ENCODE measurements at regions not wholly inside any gene's neighbourhood (a gene's known extent, or its start where the extent isn't known, plus 50 kb on each side); places are given as distances from the start of the nearest gene placed in this dataset.

DNA sequence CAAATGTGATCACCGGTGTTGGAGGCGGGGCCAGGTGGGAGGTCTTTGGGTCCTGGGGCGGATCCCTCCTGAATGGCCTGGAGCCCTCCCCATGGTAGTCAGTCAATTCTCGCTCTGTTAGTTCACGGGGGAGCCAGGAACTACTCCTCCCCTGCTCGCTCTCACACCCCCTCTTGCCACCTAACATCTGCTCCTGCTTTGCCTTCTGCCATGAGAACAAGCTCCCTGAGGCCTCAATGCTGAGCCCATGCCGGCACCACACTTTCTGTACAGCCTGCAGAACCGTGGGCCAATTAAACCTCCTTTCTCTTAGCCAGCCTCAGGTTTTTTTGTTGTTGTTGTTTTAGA lies 135.7 kb downstream of the SHANK2 start:
- H3K9me3 ChIP-seq: no peaks in the 10 kb centered on the region
- TF ChIP-seq POLR2A (IDR thresholded peaks at IDR 0.05): no peak
- TF ChIP-seq, protein P1, sequence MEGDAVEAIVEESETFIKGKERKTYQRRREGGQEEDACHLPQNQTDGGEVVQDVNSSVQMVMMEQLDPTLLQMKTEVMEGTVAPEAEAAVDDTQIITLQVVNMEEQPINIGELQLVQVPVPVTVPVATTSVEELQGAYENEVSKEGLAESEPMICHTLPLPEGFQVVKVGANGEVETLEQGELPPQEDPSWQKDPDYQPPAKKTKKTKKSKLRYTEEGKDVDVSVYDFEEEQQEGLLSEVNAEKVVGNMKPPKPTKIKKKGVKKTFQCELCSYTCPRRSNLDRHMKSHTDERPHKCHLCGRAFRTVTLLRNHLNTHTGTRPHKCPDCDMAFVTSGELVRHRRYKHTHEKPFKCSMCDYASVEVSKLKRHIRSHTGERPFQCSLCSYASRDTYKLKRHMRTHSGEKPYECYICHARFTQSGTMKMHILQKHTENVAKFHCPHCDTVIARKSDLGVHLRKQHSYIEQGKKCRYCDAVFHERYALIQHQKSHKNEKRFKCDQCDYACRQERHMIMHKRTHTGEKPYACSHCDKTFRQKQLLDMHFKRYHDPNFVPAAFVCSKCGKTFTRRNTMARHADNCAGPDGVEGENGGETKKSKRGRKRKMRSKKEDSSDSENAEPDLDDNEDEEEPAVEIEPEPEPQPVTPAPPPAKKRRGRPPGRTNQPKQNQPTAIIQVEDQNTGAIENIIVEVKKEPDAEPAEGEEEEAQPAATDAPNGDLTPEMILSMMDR (IDR thresholded peaks at IDR 0.05): no peak

DNA sequence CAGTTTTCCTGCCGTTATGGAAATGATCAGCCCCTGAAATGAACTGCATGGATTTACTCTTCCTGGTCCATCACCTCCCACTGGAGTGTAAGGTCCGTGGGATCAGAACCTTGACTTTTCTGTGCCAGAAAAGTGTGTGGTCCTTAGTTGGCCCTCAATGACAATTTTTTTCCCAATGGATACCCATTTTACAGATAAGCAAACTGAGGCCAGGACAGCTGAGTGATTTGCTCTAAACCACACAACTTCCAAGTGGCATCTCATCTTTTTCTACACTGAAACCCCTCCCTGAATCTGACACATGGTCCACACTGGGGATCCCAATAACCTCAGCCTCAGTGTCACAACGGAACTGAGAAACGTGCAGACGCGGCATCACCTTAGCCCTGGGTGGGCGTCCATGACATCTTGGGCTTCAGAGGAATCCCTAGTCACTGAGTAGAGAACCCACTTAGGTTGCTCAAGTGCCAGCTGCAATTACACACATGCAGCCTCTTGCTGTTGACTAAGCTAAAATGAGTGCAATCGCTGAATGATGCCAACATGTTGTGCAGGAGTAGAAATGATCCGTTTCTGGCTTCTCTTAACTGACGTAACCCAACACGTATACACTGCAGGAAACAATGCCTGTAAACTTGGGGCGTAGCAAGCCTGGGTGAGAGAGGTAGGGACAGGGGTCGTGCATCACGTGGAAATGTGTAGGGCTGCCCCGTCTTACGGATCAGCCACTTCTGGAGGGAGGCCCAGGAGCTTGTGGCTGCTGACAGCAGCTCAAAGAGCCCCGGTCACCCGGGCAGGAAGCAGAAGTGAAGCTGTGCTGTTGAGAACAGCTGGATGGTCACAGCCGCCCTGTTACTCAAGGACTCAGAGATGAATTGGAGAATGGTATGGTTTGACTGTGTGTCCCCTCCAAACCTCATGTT lies 136.3 kb downstream of the SHANK2 start:
- Histone ChIP-seq H3K4me3 (no peak overlapping the region), H3K4me1 (no peaks in the 10 kb centered on the region), H3K27me3 (no peaks in the 10 kb centered on the region), H3K9me3 (no peaks in the 10 kb centered on the region), H3K27ac (no peak overlapping the region), H3K36me3 (no peaks in the 10 kb centered on the region)
- DNase-seq: no peak
- TF ChIP-seq, protein P1 (IDR thresholded peaks at IDR 0.05): no peak
- no peak for TF ChIP-seq POLR2A (IDR thresholded peaks at IDR 0.05)

More for the DNA sequence above, 135.7 kb downstream of the SHANK2 start:
- Histone ChIP-seq H3K4me1 (no peaks in the 10 kb centered on the region), H3K4me3 (no peak overlapping the region), H3K27ac (no peak overlapping the region), H3K27me3 (no peaks in the 10 kb centered on the region), H3K36me3 (no peaks in the 10 kb centered on the region)
- DNase-seq: no peak

DNA sequence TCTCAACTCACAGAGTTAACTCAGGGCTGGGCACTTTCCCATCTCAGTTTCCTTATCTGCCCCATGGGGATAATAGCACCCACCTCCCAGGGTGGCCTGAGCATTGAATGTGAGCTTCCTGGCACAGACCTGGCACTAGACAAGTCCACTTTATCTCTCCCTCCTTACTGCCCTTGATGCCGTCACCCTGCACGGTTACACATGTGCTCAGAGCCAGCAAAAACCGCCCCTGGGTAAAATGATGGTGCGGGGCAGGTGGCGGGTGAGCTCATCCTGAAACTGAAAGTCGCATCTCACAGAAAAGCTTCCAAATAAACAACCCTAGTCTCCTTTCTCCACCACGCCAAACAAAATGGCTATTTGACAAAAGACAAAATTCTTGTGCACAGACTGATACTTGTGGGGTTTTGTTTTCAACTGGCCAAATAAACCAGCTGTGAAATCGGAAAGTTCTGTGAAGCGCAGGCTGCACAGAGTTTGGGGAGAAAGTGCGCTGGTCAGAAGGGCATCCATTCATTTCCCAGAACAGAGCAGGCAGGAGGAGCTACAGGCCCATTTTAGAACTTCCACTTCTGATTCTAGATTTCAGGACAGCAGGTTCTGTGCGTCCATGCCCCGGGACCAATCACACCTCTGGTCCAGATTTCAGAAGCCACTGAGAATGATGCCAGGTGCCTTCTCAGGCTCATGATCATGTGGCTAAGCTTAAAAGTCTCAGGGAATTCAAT lies 138.1 kb downstream of the SHANK2 start:
- no peak for DNase-seq
- Histone ChIP-seq H3K27ac (no peak overlapping the region), H3K36me3 (no peaks in the 10 kb centered on the region)

DNA sequence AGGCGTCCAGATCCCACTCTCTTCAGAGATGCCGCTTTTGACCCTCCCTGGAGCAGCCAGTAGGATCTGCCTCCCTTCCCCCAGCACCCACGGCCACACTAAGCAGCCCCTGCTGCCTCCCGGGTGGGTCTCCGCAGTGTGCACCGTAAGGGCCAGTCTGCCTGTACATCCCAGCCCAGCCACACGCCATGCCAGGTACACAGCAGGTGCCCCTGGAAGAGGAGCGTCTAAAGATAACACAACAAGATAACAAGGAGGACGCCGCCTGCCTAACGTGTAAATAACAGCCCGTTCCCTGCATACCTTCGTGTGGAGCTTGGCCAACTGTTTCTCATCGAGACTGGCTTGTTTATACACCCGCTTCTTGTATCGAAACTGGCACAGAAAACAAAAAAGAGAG lies 139.4 kb downstream of the SHANK2 start:
- no peak for DNase-seq
- TF ChIP-seq POLR2A (IDR thresholded peaks at IDR 0.05): no peak
- TF ChIP-seq, protein P1 (IDR thresholded peaks at IDR 0.05): no peak
- H3K4me3 ChIP-seq: no peak overlapping the region
- H3K9me3 ChIP-seq: no peaks in the 10 kb centered on the region
- no peaks in the 10 kb centered on the region for H3K27me3 ChIP-seq
- no peaks in the 10 kb centered on the region for H3K36me3 ChIP-seq
- H3K27ac ChIP-seq: no peak overlapping the region
- no peaks in the 10 kb centered on the region for H3K4me1 ChIP-seq

More for the DNA sequence above, 138.1 kb downstream of the SHANK2 start:
- H3K4me1 ChIP-seq: no peaks in the 10 kb centered on the region
- no peaks in the 10 kb centered on the region for H3K9me3 ChIP-seq
- no peak for TF ChIP-seq POLR2A (IDR thresholded peaks at IDR 0.05)
- TF ChIP-seq, protein P1 (IDR thresholded peaks at IDR 0.05): no peak
- H3K27me3 ChIP-seq: no peaks in the 10 kb centered on the region
- no peak overlapping the region for H3K4me3 ChIP-seq

DNA sequence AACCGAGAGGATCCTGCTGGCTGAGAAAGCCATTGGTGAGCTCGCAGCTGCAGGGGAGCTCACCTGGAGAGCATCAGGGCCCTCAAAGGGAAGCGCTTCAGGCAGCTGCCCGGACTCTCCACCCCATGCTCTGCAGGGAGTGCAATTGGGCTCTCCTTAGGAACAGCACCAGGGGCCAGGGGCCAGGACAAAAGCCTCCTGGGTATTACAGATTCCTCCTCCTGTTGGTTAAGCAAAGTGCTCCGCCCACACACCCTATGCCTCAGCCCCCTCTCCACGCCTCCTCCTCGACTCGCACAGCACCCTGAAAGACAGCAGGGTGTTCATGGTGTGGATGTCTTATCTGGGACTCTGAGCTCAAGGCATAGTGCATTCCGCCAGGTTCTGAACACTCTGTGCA lies 139.9 kb downstream of the SHANK2 start:
- Histone ChIP-seq H3K4me1 (no peaks in the 10 kb centered on the region), H3K27ac (no peak overlapping the region), H3K27me3 (no peaks in the 10 kb centered on the region), H3K4me3 (no peak overlapping the region), H3K36me3 (no peaks in the 10 kb centered on the region), H3K9me3 (no peaks in the 10 kb centered on the region)
- TF ChIP-seq POLR2A (IDR thresholded peaks at IDR 0.05): no peak
- TF ChIP-seq, protein P1 (IDR thresholded peaks at IDR 0.05): no peak
- no peak for DNase-seq
